Heart left ventricle (tissue), 16 donors: ENCODE measurements at regions not wholly inside any gene's neighbourhood (a gene's known extent, or its start where the extent isn't known, plus 50 kb on each side); places are given as distances from the start of the nearest gene placed in this dataset.

ENCODE experiments used
- ATAC-seq, 4 donors: fragments of 200-7000 bp; cut with Tn5 transposase; one replicate each; pipeline ENCODE4 v1.9.1; 2020 to 2022; ENCODE audit warnings: moderate library complexity in 4 of 4, mild to moderate bottlenecking in 3 of 4, moderate number of reproducible peaks in 1 of 4
- DNase-seq, 5 donors: peaks; one replicate each; pipeline ENCODE4 v3.0.0-alpha.2; 2020
- H3K27ac ChIP-seq, 12 donors: fragments of 200-600 bp; sonication (generic) in 4 of 12; one replicate each; pipeline versions ENCODE4 v1.5.0 to v1.8.0; 2016 to 2022; ENCODE audit warnings: mild to moderate bottlenecking in 2 of 12
- H3K27me3 ChIP-seq, 9 donors: fragments of 200-600 bp; sonication (generic) in 2 of 9; one replicate each; pipeline versions ENCODE4 v1.5.1 to v1.8.0; 2016 to 2022; ENCODE audit warnings: mild to moderate bottlenecking in 3 of 9
- H3K36me3 ChIP-seq, 9 donors: fragments of 200-600 bp; sonication (generic) in 2 of 9; one replicate each; pipeline versions ENCODE4 v1.5.0 to v1.8.0; 2018 to 2022; ENCODE audit warnings: mild to moderate bottlenecking in 2 of 9
- H3K4me1 ChIP-seq, 12 donors: fragments of 200-600 bp; sonication (generic) in 4 of 12; one replicate each; pipeline versions ENCODE4 v1.5.0 to v1.8.0; 2016 to 2022; ENCODE audit warnings: mild to moderate bottlenecking in 3 of 12
- H3K4me3 ChIP-seq, 12 donors: fragments of 200-600 bp; sonication (generic) in 4 of 12; one replicate each; pipeline versions ENCODE4 v1.5.0 to v1.8.0; 2017 to 2022; ENCODE audit warnings: mild to moderate bottlenecking in 9 of 12, moderate library complexity in 4 of 12
- H3K9me3 ChIP-seq, 12 donors: fragments of 200-600 bp; sonication (generic) in 4 of 12; one replicate each; pipeline versions ENCODE4 v1.5.0 to v1.8.0; 2016 to 2022; ENCODE audit warnings: mild to moderate bottlenecking in 1 of 12
- CTCF ChIP-seq, 12 donors: fragments of 200-600 bp; sonication (generic) in 4 of 12; IDR thresholded peaks; one replicate each; pipeline versions ENCODE4 v1.5.0 to v1.8.0; 2018 to 2022; ENCODE audit warnings: antibody characterized with exemption in 12 of 12, mild to moderate bottlenecking in 5 of 12
- POLR2A ChIP-seq, 2 donors: fragments of 450-650 bp; IDR thresholded peaks; one replicate each; pipeline ENCODE4 v1.6.1; 2017; ENCODE audit warnings: antibody characterized with exemption in 2 of 2, mild to moderate bottlenecking in 2 of 2, moderate library complexity in 2 of 2
- WGBS, 4 donors: extraction: QIAGEN DNeasy Blood & Tissue Kit in 2 of 4; methylation state at CpG; one replicate each; pipeline versions ENCODE4 v1.1.5 to v1.1.7; 2013 to 2018; 5-methylcytosine and 5-hydroxymethylcytosine counted together
- intact Hi-C, 10 donors: fragments of 100-400 bp; cut with DNase I; formaldehyde crosslinking; loops; one replicate each; pipeline versions ENCODE4 v1.11.1 to v1.14.2; 2022
- donor health status: ischemic (EF 13 %, LVEDD 7.1; RV severe dilation, severe dysfunction).
- donor health status: healthy with polysubstance abuse.
- donor health status: DM: no; HTN: yes; CAD: no.
- donor health status: DM: no; HTN: no; CAD: no.
- donor health status: ischemic (EF 25% LVEDD 6.9; RV normal size, moderate dysfunction).
- donor health status: ischemic (EF 25% LVEDD 5.7; RV mildly dilated, moderate dysfunction).
- donor health status: healthy.
- donor health status: DM: yes; HTN: yes; CAD: no.
- donor health status: ischemic (EF 35%, LVEDD 5.7; RV mildly dilated, moderate dysfunction).
- donor health status: nonischemic (EF 11% LVEDD 7.7; RV severe dilation, severe dysfunction).
- donor health status: DM: yes; HTN: yes; CAD: no.
- donor health status: PGD.
- donor health status: ischemic (EF 29% LVEDD 5.4; RV normal size, mild dysfunction).
- donor health status: nonischemic (EF 23%, LVEDD 6.1; RV moderate dilation, normal function).

- Histone ChIP-seq H3K4me3 (no peak overlapping the region), H3K27ac (no peak overlapping the region), H3K9me3 (peaks cover 0 to 13% (median 0%) of the 10 kb centered on the region in 12 donors), H3K36me3 (no peaks in the 10 kb centered on the region), H3K4me1 (no peaks in the 10 kb centered on the region), H3K27me3 (no peaks in the 10 kb centered on the region)
- DNase-seq (no peak), ATAC-seq (no peak)
- no peak for TF ChIP-seq POLR2A (IDR thresholded peaks at IDR 0.05)
- no peak for TF ChIP-seq CTCF (IDR thresholded peaks at IDR 0.05)
- intact Hi-C loops = no loop called here
- 56 to 74% (median 66%) methylated on average over 3 of the region's 3 CpGs for WGBS, 4 donors
Observed at GRCh38 chr12:60672949-60673348, 1077.1 kb downstream of the SLC16A7 start.

- TF ChIP-seq CTCF (IDR thresholded peaks at IDR 0.05) (no peak), POLR2A (IDR thresholded peaks at IDR 0.05) (no peak)
- ATAC-seq = no peak
- no peak overlapping the region for H3K4me3 ChIP-seq
- H3K4me1 ChIP-seq = no peaks in the 10 kb centered on the region
- peaks cover 0 to 8% (median 0%) of the 10 kb centered on the region in 12 donors for H3K9me3 ChIP-seq
- no peaks in the 10 kb centered on the region for H3K27me3 ChIP-seq
- no peak overlapping the region for H3K27ac ChIP-seq
- DNase-seq = no peak
- 72 to 85% (median 77%) methylated on average over 12 of the region's 12 CpGs for WGBS, 4 donors
- no peaks in the 10 kb centered on the region for H3K36me3 ChIP-seq
- intact Hi-C loops = no loop called here
Observed at GRCh38 chr12:60684988-60685655, 1089.3 kb downstream of the SLC16A7 start.

- Histone ChIP-seq H3K27me3 (no peaks in the 10 kb centered on the region), H3K4me1 (no peaks in the 10 kb centered on the region)
- TF ChIP-seq CTCF (IDR thresholded peaks at IDR 0.05) = no peak
Observed at GRCh38 chr12:60689137-60689536, 1093.3 kb downstream of the SLC16A7 start.

GRCh38 chr12:60693019-60693626 lies 1097.3 kb downstream of the SLC16A7 start:
- 58 to 81% (median 73%) methylated on average over 1 of the region's 1 CpG for WGBS, 4 donors
- DNase-seq (no peak), ATAC-seq (no peak)
- H3K27me3 ChIP-seq = no peaks in the 10 kb centered on the region
- intact Hi-C loops = no loop called here
- no peak overlapping the region for H3K27ac ChIP-seq
- no peaks in the 10 kb centered on the region for H3K4me1 ChIP-seq
- H3K36me3 ChIP-seq = no peaks in the 10 kb centered on the region
- H3K4me3 ChIP-seq = no peak overlapping the region
- no peak for TF ChIP-seq CTCF (IDR thresholded peaks at IDR 0.05)
- no peak for TF ChIP-seq POLR2A (IDR thresholded peaks at IDR 0.05)
- H3K9me3 ChIP-seq = peaks cover 0 to 11% (median 0%) of the 10 kb centered on the region in 12 donors

More at GRCh38 chr12:60689137-60689536, 1093.3 kb downstream of the SLC16A7 start:
- DNase-seq (no peak), ATAC-seq (no peak)
- Histone ChIP-seq H3K4me3 (no peak overlapping the region), H3K27ac (no peak overlapping the region), H3K36me3 (no peaks in the 10 kb centered on the region), H3K9me3 (peaks cover 0 to 11% (median 0%) of the 10 kb centered on the region in 12 donors)
- intact Hi-C loops = no loop called here
